Transverse colon (tissue), 4 donors: ENCODE measurements at regions not wholly inside any gene's neighbourhood (a gene's known extent, or its start where the extent isn't known, plus 50 kb on each side); places are given as distances from the start of the nearest gene placed in this dataset.

Experiments
- DNase-seq: peaks from one replicate; pipeline ENCODE4 v3.0.0-alpha.2; 2019
- H3K27ac ChIP-seq, 4 donors: fragments of 200-600 bp; sonication (generic); 2 replicates each; pipeline ENCODE4 v1.5.1; 2016 to 2018; ENCODE audit warnings: inconsistent platforms in 4 of 4
- H3K27me3 ChIP-seq: fragments of 200-600 bp; sonication (generic); 2 replicates; pipeline ENCODE4 v1.5.1; 2017; ENCODE audit warnings: inconsistent platforms
- H3K36me3 ChIP-seq, 4 donors: fragments of 200-600 bp; sonication (generic); 2 replicates each; pipeline ENCODE4 v1.5.1; 2017 to 2019; ENCODE audit warnings: inconsistent platforms in 4 of 4
- H3K4me1 ChIP-seq, 4 donors: fragments of 200-600 bp; sonication (generic); 2 replicates each; pipeline ENCODE4 v1.5.1; 2017 to 2020; ENCODE audit warnings: inconsistent platforms in 4 of 4
- H3K4me3 ChIP-seq, 4 donors: fragments of 200-600 bp; sonication (generic); 1 replicate in 1 of 4; 2 replicates in 3 of 4; pipeline versions ENCODE4 v1.5.1 to v1.6.1; 2017 to 2019; ENCODE audit warnings: inconsistent platforms in 4 of 4
- H3K9me3 ChIP-seq, 2 donors: fragments of 200-600 bp; sonication (generic); 2 replicates each; pipeline ENCODE4 v1.5.1; 2017 to 2019; ENCODE audit warnings: inconsistent platforms in 2 of 2
- EP300 ChIP-seq: sonication (generic); formaldehyde crosslinking; IDR thresholded peaks from one replicate; pipeline ENCODE4 v1.6.1; 2017; ENCODE audit warnings: antibody characterized with exemption, low read depth
- POLR2A ChIP-seq: fragments of 450-650 bp; IDR thresholded peaks from one replicate; pipeline ENCODE4 v1.6.1; 2016; ENCODE audit warnings: antibody characterized with exemption, mild to moderate bottlenecking, moderate library complexity
- POLR2AphosphoS5 ChIP-seq, 3 donors: sonication (generic); formaldehyde crosslinking; IDR thresholded peaks; one replicate each; pipeline ENCODE4 v1.6.1; 2016; ENCODE audit warnings: antibody characterized with exemption in 3 of 3
- WGBS, 2 donors: methylation state at CpG; one replicate each; pipeline ENCODE4 v1.1.5; 2018; ENCODE audit warnings: low coverage in 1 of 2; 5-methylcytosine and 5-hydroxymethylcytosine counted together
- in situ Hi-C, 4 donors: fragments of 200-750 bp; cut with MboI; loops; one replicate each; pipeline versions ENCODE4 v1.15.0 to v1.15.1; 2017; ENCODE audit warnings: low sequenced_read_pairs in 3 of 4, low pct_ligation_motif_present in 1 of 4, low pct_unique_long_range_greater_than_20kb in 1 of 4
- intact Hi-C: fragments of 100-400 bp; cut with DNase I; formaldehyde crosslinking; loops from one replicate; pipeline ENCODE4 v1.15.1; 2023; ENCODE audit warnings: low total_unique reads
- TF ChIP-seq, protein P1 (sequence below), 5 experiments: fragments of 200-600 bp in 3 of 5; fragments of 450-650 bp in 2 of 5; sonication (generic) in 3 of 5; IDR thresholded peaks; 1 replicate in 2 of 5; 2 replicates in 3 of 5; pipeline ENCODE4 v1.5.1; 2016 to 2017; ENCODE audit warnings: antibody characterized with exemption in 5 of 5, inconsistent platforms in 3 of 5, mild to moderate bottlenecking in 2 of 5, moderate library complexity in 1 of 5

DNA sequence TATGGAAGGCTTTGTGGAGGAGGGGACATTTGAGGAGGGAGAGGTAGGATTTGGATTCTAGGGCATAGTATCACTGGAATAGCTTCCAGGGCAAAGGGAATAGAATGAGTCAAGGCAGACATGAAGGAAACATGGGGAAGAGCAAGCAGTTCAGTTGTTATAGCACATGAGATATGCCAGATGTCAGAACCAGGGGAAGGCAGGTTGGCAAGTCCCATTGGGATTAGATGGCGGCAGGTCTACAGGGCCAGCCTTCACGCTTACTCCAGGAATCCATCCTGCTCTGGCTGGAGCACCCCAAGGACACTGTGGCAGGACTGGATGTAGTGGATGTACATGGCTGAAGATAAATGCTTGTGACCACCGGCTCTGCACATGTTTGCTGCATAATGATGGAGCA is 120.4 kb upstream of the ST8SIA2 start:
- TF ChIP-seq, protein P1, sequence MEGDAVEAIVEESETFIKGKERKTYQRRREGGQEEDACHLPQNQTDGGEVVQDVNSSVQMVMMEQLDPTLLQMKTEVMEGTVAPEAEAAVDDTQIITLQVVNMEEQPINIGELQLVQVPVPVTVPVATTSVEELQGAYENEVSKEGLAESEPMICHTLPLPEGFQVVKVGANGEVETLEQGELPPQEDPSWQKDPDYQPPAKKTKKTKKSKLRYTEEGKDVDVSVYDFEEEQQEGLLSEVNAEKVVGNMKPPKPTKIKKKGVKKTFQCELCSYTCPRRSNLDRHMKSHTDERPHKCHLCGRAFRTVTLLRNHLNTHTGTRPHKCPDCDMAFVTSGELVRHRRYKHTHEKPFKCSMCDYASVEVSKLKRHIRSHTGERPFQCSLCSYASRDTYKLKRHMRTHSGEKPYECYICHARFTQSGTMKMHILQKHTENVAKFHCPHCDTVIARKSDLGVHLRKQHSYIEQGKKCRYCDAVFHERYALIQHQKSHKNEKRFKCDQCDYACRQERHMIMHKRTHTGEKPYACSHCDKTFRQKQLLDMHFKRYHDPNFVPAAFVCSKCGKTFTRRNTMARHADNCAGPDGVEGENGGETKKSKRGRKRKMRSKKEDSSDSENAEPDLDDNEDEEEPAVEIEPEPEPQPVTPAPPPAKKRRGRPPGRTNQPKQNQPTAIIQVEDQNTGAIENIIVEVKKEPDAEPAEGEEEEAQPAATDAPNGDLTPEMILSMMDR (IDR thresholded peaks at IDR 0.05), result no peak
- no peak for TF ChIP-seq POLR2AphosphoS5 (IDR thresholded peaks at IDR 0.05)
- no peak for TF ChIP-seq POLR2A
- no peak for TF ChIP-seq EP300
- in situ Hi-C loops, result no loop called here
- WGBS, 2 donors, result 77% methylated on average over 3 of the region's 3 CpGs; no CpG with 5 or more reads in 1 of the 2 donors
- H3K27ac ChIP-seq, result no peak overlapping the region
- no peaks in the 10 kb centered on the region for H3K27me3 ChIP-seq
- no peaks in the 10 kb centered on the region for H3K4me1 ChIP-seq
- H3K4me3 ChIP-seq, result no peak overlapping the region
- H3K9me3 ChIP-seq, result no peaks in the 10 kb centered on the region
- intact Hi-C loops, result no loop called here
- no peaks in the 10 kb centered on the region for H3K36me3 ChIP-seq
- DNase-seq, result no peak

DNA sequence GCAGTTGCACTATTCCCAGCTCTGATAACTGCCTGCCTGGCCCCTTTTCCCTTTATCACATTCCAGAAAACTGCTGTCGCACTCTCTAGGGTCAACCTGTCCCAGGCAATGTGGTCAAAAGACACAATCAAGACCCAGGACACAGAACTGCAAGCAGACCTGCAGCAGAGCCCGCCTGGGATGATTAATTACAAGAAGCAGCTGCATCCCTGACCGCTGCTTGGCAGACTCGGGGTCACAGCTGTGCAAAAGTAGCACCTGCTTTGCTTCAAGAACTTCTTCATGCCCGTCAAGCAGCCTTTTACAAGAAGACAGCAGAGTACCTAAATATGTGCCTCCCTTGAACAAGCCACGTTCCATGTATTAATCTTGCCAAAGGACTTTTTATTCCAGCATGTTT is 120.0 kb upstream of the ST8SIA2 start:
- WGBS, 2 donors, result 37 to 68% methylated on average over 3 to 6 of the region's 6 CpGs
- in situ Hi-C loops (no loop called here), intact Hi-C loops (no loop called here)
- no peaks in the 10 kb centered on the region for H3K36me3 ChIP-seq
- no peaks in the 10 kb centered on the region for H3K27me3 ChIP-seq
- H3K4me3 ChIP-seq, result no peak overlapping the region
- DNase-seq, result no peak
- TF ChIP-seq POLR2A, result no peak
- TF ChIP-seq, protein P1 (IDR thresholded peaks at IDR 0.05), result no peak
- TF ChIP-seq POLR2AphosphoS5 (IDR thresholded peaks at IDR 0.05), result peak in 1 of 3 donors; percentile 14
- TF ChIP-seq EP300, result no peak
- no peak overlapping the region for H3K27ac ChIP-seq
- no peaks in the 10 kb centered on the region for H3K9me3 ChIP-seq
- no peaks in the 10 kb centered on the region for H3K4me1 ChIP-seq

DNA sequence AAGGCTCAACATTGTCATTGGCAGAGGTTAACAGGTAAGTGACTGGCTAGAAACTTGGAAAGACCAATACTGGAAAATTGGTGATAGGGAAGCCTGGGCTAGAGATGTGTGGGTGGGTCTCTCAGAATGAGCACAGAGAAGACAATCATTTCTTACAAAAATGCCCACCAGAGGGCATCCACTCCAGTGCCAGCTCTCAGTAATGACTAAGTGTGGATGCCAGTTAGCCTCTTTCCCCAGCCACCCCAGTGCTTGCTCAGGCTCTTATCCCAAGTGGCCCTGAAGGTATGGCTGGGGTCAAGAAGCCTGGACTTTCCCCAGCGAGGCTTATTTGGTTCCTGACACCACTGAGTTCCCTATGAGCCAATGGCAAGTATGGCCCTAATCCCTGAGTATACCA is 115.9 kb upstream of the ST8SIA2 start:
- peaks cover 0 to 5% (median 0%) of the 10 kb centered on the region in 4 donors for H3K4me1 ChIP-seq
- intact Hi-C loops, result no loop called here

DNA sequence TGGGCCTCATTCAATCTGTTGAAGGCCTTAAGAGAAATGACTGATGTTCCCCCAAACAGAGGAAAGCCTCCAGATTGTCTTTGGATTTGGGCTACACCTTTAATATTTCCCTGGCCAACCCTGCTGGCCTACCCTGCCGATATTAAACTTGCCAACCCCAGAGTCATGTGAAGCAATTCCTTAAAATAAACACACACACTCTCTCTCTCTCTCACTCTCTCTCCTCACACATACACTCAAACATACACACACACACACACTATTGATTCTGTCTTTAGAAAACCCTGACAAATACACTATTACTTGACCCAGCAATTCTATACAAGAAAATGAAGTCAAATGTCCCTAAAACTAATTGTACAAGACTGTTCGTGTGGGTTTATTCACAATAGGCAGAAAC is 109.9 kb upstream of the ST8SIA2 start:
- WGBS, 2 donors, result 35 to 46% methylated on average over 2 of the region's 2 CpGs
- intact Hi-C loops (no loop called here), in situ Hi-C loops (no loop called here)
- Histone ChIP-seq H3K9me3 (no peaks in the 10 kb centered on the region), H3K4me1 (peaks cover 0 to 5% (median 0%) of the 10 kb centered on the region in 4 donors), H3K36me3 (no peaks in the 10 kb centered on the region), H3K4me3 (no peak overlapping the region), H3K27me3 (no peaks in the 10 kb centered on the region), H3K27ac (no peak overlapping the region)
- no peak for DNase-seq
- TF ChIP-seq, protein P1 (IDR thresholded peaks at IDR 0.05), result no peak
- TF ChIP-seq EP300, result no peak
- TF ChIP-seq POLR2AphosphoS5 (IDR thresholded peaks at IDR 0.05), result no peak
- TF ChIP-seq POLR2A, result no peak

More for the DNA sequence above, 115.9 kb upstream of the ST8SIA2 start:
- DNase-seq, result no peak
- H3K36me3 ChIP-seq, result no peaks in the 10 kb centered on the region
- in situ Hi-C loops, result no loop called here
- H3K4me3 ChIP-seq, result no peak overlapping the region
- no peaks in the 10 kb centered on the region for H3K9me3 ChIP-seq
- WGBS, 2 donors, result 58% methylated on average over 1 of the region's 1 CpG; no CpG with 5 or more reads in 1 of the 2 donors
- H3K27me3 ChIP-seq, result no peaks in the 10 kb centered on the region
- no peak for TF ChIP-seq EP300
- TF ChIP-seq, protein P1 (IDR thresholded peaks at IDR 0.05), result peak in 2 of 5 experiments; percentile 18 to 30
- H3K27ac ChIP-seq, result no peak overlapping the region
